ENCODE measurements at regions not wholly inside any gene's neighbourhood (a gene's known extent, or its start where the extent isn't known, plus 50 kb on each side); places are given as distances from the start of the nearest gene placed in this dataset.

- TF ChIP-seq CTCF (IDR thresholded peaks at IDR 0.05; ENCODE audit: low read depth, low read length, missing input control): no peak
- TF ChIP-seq FOXA1 (IDR thresholded peaks at IDR 0.05): no peak
- TF ChIP-seq RAD21 (IDR thresholded peaks at IDR 0.05): no peak
- TF ChIP-seq TAF1 (conservative IDR thresholded peaks at IDR 0.05): no peak
- TF ChIP-seq REST (IDR thresholded peaks at IDR 0.05): no peak
- TF ChIP-seq ATF3 (IDR thresholded peaks at IDR 0.05): no peak
- no peak for TF ChIP-seq JUND (IDR thresholded peaks at IDR 0.05)
- TF ChIP-seq GABPA (IDR thresholded peaks at IDR 0.05 in 1 of 2, conservative IDR thresholded peaks at IDR 0.05 in 1 of 2): no peak
- no peak for TF ChIP-seq SP1 (IDR thresholded peaks at IDR 0.05)
- TF ChIP-seq MAX (IDR thresholded peaks at IDR 0.05): no peak
These were observed 236.9 kb upstream of the CELF2 start for GRCh38 chr10:10780746-10781145.
